22Rv1 (cell line): ENCODE measurements at regions not wholly inside any gene's neighbourhood (a gene's known extent, or its start where the extent isn't known, plus 50 kb on each side); places are given as distances from the start of the nearest gene placed in this dataset.

Source experiments
- CTCF ChIP-seq: fragments of 450-650 bp; IDR thresholded peaks from 2 replicates; pipeline ENCODE4 v1.5.1; 2017; ENCODE audit warnings: mild to moderate bottlenecking
- ZFX ChIP-seq: fragments of 450-650 bp; IDR thresholded peaks from 2 replicates; pipeline ENCODE4 v1.6.1; 2017; ENCODE audit warnings: antibody characterized with exemption, borderline replicate concordance

GRCh38 chr20:16944745-16945144, 196.6 kb downstream of the OTOR start:
- no peak for TF ChIP-seq CTCF
- no peak for TF ChIP-seq ZFX
